Adipose tissue (tissue), 3 donors: ENCODE measurements at regions not wholly inside any gene's neighbourhood (a gene's known extent, or its start where the extent isn't known, plus 50 kb on each side); places are given as distances from the start of the nearest gene placed in this dataset.

ENCODE experiments used
- H3K27ac ChIP-seq: one replicate; pipeline ENCODE4 v1.5.1; 2013; ENCODE audit warnings: low read depth, low read length
- WGBS, 3 donors: extraction: QIAGEN DNeasy Blood & Tissue Kit; methylation state at CpG; one replicate each; pipeline ENCODE4 v1.1.7; 2013; 5-methylcytosine and 5-hydroxymethylcytosine counted together
- donor health status: healthy with polysubstance abuse.
- donor health status: Bipolar disorder and iron deficiency.
- donor health status: healthy.

DNA sequence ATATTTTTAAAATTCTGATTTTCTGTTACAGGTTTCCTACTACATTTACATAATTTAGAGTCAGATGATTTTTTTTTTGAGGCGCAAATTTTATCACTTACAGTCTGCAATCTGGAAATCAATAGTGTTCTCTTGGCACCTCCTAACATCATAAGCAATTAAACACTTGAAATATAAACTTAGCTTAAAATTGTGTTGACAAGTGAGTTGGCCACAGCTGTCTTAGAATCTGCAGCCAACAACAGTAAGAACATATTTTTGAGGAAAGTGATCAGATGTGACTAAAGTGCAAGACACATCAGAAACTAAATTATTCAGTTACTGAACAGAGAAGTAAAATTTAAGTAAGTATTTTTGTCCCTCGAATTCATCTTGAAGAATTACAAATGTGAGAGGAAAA is 726.7 kb upstream of the LRATD1 start:
- WGBS, 3 donors: 61 to 75% (median 71%) methylated on average over 2 of the region's 2 CpGs

GRCh38 chr2:13916066-13916465 is 716.5 kb upstream of the LRATD1 start:
- no peak overlapping the region for H3K27ac ChIP-seq
- 62 to 74% (median 64%) methylated on average over 2 of the region's 2 CpGs for WGBS, 3 donors

More for the DNA sequence above, 726.7 kb upstream of the LRATD1 start:
- no peak overlapping the region for H3K27ac ChIP-seq

- WGBS, 3 donors: 67 to 69% (median 69%) methylated on average over 1 of the region's 1 CpG
- H3K27ac ChIP-seq: no peak overlapping the region
Measured at GRCh38 chr2:13917958-13918357, 714.6 kb upstream of the LRATD1 start.

DNA sequence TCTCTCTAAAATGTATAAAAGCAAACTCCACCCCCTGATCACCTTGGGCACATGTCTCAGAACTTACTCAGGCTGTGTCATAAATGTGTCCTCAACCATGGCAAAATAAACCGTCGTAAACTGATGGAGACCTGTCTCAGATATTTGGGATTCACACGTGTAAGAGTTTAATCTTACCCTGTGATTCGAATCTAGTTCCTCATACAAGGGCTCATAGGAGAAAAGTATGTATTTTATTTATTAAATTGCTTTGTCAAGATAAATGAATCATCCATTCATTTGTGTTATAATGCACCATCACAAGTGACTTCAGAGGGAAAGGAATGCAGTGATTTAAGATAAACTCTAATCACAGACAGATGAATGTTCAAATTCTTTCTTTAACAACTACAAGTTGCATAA is 712.5 kb upstream of the LRATD1 start:
- no peak overlapping the region for H3K27ac ChIP-seq
- WGBS, 3 donors: 78 to 83% (median 80%) methylated on average over 4 of the region's 4 CpGs

DNA sequence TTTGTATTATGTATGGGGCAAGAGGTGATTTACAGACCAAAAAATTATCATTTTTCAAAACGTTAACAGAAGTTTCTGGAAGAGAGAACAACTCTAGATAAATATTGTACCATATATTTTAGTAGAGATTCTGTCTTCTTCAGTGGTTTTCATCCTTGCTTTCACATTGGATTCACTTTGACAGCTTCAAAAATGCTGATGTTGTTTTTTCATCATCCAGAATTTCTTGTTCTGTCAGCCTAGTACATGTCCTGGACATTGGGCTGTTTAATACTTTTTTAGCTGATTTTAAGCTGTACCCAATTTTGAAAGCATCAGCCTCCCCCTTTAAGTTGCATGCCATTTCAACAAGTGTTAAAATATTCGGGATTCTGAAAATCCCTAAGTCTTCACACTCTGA is 711.3 kb upstream of the LRATD1 start:
- WGBS, 3 donors: 45 to 69% (median 64%) methylated on average over 2 of the region's 2 CpGs

DNA sequence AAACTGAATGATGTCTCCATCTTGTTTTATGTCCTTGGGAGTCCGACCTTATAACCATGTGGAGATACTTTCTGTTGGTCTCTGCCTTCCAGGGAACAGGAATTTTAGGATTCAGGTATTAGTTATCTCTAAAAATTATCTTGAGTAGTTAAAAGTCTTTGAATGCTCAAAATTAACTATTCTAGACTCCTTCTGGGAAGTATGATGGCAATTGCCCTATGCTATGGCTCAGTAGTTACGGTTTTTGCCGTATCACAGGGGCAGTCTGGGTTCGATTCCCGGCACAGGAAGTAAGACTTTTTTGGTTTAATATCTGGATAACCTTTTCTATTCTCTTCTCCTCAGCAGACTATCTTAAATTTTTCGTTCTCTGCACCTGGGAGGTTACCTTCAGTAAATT is 708.7 kb upstream of the LRATD1 start:
- 73 to 80% (median 79%) methylated on average over 6 of the region's 6 CpGs for WGBS, 3 donors
- no peak overlapping the region for H3K27ac ChIP-seq

More for the DNA sequence above, 711.3 kb upstream of the LRATD1 start:
- H3K27ac ChIP-seq: no peak overlapping the region

- H3K27ac ChIP-seq: no peak overlapping the region
- 80 to 92% (median 84%) methylated on average over 2 of the region's 2 CpGs for WGBS, 3 donors
Measured at GRCh38 chr2:13942111-13942510, 690.4 kb upstream of the LRATD1 start.

DNA sequence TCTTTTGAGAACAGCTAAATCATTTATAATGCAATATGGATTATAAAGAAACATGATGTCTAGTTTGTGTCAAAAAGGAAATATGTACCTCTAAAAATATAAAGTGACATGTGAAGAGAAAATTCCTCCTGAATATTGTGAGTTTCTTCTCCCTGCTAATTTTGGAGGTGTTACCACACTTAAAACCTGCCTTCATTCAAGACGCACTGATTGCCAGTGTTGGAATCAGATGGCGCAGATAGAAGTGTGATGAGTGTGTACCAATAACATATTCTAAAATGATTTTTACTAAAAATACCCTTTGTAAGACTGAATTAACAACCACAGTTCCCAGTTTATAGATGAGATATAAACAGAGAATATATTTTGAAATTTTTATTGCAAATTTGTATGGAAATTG is 681.8 kb upstream of the LRATD1 start:
- H3K27ac ChIP-seq: no peak overlapping the region
- 94 to 97% (median 94%) methylated on average over 2 of the region's 2 CpGs for WGBS, 3 donors

- no peak overlapping the region for H3K27ac ChIP-seq
- WGBS, 3 donors: 69 to 73% (median 72%) methylated on average over 2 of the region's 2 CpGs
Measured at GRCh38 chr2:13968811-13969210, 663.7 kb upstream of the LRATD1 start.

DNA sequence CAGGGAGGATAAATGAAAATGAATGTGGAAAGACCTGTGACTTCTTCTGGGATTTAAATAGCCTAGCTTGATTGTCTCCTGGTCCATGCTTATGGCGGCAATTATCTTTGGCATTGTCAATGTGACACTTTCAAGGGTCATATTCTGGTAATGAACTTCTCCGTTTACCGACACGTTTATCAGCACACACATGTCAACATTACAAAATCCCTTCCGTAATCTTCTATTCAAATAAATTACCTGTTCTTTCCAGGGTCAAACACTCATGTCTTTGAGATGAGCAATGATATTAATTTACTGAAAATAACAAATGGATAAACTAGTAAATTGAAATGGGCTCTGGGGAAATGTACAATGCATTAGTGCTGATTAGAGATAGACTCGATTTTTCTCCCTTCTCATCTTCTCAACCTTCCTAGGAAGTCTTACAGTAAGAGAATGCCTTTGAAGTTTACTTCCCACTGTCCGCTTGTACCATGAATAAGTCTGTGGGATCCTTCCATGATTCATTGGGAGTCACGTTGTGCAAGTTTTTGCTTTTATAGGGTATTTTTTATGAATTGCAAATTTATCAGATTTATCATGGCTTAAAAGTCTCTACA is 646.3 kb upstream of the LRATD1 start:
- WGBS, 3 donors: 51 to 76% (median 69%) methylated on average over 8 of the region's 8 CpGs
- H3K27ac ChIP-seq: no peak overlapping the region

GRCh38 chr2:13996527-13996926 is 636.0 kb upstream of the LRATD1 start:
- H3K27ac ChIP-seq: no peak overlapping the region

- WGBS, 3 donors: 60 to 77% (median 72%) methylated on average over 4 of the region's 4 CpGs
Measured at GRCh38 chr2:14011190-14011589, 621.3 kb upstream of the LRATD1 start.

GRCh38 chr2:14015113-14015630 is 617.3 kb upstream of the LRATD1 start:
- WGBS, 3 donors: 47 to 77% (median 56%) methylated on average over 4 of the region's 4 CpGs
- H3K27ac ChIP-seq: no peak overlapping the region

More at GRCh38 chr2:14011190-14011589, 621.3 kb upstream of the LRATD1 start:
- no peak overlapping the region for H3K27ac ChIP-seq

- H3K27ac ChIP-seq: no peak overlapping the region
Measured at GRCh38 chr2:14016289-14016955, 616.1 kb upstream of the LRATD1 start.

DNA sequence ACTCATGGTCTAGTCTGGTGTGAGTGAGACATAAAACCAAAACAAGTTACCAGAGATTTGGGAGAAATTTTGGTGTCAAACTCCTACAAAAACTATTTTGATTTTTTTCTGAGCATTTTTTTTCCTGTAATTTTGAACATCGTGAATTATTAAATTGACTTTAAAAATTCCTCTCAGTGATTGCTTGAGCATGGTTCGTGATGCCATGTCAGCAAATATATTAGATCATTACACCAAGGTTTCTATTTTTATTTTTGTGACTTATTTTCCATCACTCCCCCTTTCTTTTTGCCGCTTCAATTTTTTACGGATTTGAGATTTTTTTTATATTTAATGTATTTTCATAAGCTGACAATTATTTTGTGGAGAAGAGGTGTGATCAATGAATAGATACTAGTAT is 613.9 kb upstream of the LRATD1 start:
- 83 to 89% (median 86%) methylated on average over 4 of the region's 4 CpGs for WGBS, 3 donors

GRCh38 chr2:14023558-14023957 is 609.0 kb upstream of the LRATD1 start:
- WGBS, 3 donors: 85 to 90% (median 90%) methylated on average over 6 of the region's 6 CpGs
- no peak overlapping the region for H3K27ac ChIP-seq

More for the DNA sequence above, 613.9 kb upstream of the LRATD1 start:
- H3K27ac ChIP-seq: no peak overlapping the region

GRCh38 chr2:14039134-14039533 is 593.4 kb upstream of the LRATD1 start:
- H3K27ac ChIP-seq: no peak overlapping the region
- 40 to 55% (median 43%) methylated on average over 2 of the region's 2 CpGs for WGBS, 3 donors

- 76 to 82% (median 80%) methylated on average over 2 of the region's 2 CpGs for WGBS, 3 donors
- no peak overlapping the region for H3K27ac ChIP-seq
Measured at GRCh38 chr2:14047491-14047890, 585.0 kb upstream of the LRATD1 start.

- 75 to 88% (median 81%) methylated on average over 2 of the region's 2 CpGs for WGBS, 3 donors
Measured at GRCh38 chr2:14051401-14051800, 581.1 kb upstream of the LRATD1 start.

GRCh38 chr2:14053105-14053504 is 579.4 kb upstream of the LRATD1 start:
- H3K27ac ChIP-seq: no peak overlapping the region
- 83 to 93% (median 88%) methylated on average over 4 of the region's 4 CpGs for WGBS, 3 donors

More at GRCh38 chr2:14051401-14051800, 581.1 kb upstream of the LRATD1 start:
- H3K27ac ChIP-seq: no peak overlapping the region
